ENCODE measurements at regions not wholly inside any gene's neighbourhood (a gene's known extent, or its start where the extent isn't known, plus 50 kb on each side); places are given as distances from the start of the nearest gene placed in this dataset.
"Not testable (repeated sequence)": the region's sequence is repeated elsewhere in the genome, so short reads cannot be mapped to it uniquely, and the experiment has no call there.

DNA sequence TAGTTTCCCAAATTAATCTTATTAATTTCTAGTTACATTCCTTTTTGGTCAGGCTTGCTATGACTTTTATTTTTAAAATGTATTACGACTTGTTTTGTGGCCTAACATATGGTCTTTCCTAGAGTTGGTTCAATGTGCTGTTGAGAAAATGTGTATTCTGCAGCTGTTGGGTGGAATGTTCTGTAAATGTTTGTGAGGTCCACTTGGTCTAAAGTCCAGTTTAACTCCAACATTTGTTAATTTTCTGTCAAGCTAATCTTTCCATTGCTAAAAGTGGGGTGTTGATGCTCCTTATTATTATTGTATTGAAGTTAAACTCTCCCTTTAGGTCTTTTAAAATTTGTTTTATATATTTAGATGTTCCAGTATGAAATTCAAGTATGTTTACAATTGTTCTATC, 1010.8 kb upstream of the EDIL3 start:
- H3K4me3 ChIP-seq (replicated peaks; ENCODE audit: low read depth, low read length): no peak overlapping the region
- no peak for DNase-seq (ENCODE audit: low read depth)
- TF ChIP-seq, protein P1, sequence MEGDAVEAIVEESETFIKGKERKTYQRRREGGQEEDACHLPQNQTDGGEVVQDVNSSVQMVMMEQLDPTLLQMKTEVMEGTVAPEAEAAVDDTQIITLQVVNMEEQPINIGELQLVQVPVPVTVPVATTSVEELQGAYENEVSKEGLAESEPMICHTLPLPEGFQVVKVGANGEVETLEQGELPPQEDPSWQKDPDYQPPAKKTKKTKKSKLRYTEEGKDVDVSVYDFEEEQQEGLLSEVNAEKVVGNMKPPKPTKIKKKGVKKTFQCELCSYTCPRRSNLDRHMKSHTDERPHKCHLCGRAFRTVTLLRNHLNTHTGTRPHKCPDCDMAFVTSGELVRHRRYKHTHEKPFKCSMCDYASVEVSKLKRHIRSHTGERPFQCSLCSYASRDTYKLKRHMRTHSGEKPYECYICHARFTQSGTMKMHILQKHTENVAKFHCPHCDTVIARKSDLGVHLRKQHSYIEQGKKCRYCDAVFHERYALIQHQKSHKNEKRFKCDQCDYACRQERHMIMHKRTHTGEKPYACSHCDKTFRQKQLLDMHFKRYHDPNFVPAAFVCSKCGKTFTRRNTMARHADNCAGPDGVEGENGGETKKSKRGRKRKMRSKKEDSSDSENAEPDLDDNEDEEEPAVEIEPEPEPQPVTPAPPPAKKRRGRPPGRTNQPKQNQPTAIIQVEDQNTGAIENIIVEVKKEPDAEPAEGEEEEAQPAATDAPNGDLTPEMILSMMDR (IDR thresholded peaks at IDR 0.05; ENCODE audit: low read length, missing control alignments): no peak

DNA sequence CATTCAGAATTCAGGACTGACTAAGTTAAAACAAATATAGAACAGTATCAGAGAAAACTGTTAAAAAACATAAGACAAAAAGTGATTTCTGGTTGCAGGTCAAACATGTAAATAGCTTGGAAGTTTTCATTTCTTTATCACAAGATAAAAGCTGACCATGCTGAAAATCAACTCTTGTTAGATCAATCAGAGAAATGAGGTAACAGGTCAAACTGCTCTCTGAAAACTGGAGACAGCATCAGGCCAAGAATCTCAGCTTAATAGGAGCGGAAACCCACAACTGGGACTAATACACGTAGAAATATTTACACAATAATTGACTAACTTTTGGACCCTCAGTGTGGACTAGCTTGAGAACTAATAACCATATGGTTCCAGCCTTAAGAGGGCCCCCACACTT, 1012.8 kb upstream of the EDIL3 start:
- TF ChIP-seq, protein P1 (IDR thresholded peaks at IDR 0.05; ENCODE audit: low read length, missing control alignments): no peak
- DNase-seq (ENCODE audit: low read depth): no peak

DNA sequence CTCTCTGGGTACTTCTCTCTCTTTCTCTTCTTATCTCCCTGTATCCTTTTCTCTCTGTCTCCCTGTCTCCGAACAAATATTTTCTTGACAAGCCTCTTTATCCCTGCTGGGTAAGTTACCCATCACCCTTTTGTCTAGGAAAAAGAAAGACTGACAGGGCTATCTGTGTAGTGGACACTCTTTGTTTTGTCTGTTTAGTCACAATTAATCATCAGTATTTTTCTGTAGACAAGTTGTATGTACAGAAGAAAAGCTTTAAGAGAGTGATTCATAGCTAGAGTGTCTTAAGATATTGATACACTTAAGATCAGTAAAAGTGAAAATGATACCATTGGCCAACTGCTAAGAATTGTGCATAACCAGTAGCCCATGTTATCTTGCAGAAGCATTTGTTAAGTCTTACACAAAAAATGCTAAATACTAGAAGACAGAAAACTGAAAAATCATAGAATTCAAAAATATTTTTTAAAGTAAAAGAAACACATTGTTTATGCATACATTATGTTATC, 1043.8 kb upstream of the EDIL3 start:
- TF ChIP-seq, protein P1 (IDR thresholded peaks at IDR 0.05; ENCODE audit: low read length, missing control alignments): no peak
- DNase-seq (ENCODE audit: low read depth): no peak
- no peak overlapping the region for H3K4me3 ChIP-seq (replicated peaks; ENCODE audit: low read depth, low read length)

More for the DNA sequence above, 1012.8 kb upstream of the EDIL3 start:
- no peak overlapping the region for H3K4me3 ChIP-seq (replicated peaks; ENCODE audit: low read depth, low read length)

DNA sequence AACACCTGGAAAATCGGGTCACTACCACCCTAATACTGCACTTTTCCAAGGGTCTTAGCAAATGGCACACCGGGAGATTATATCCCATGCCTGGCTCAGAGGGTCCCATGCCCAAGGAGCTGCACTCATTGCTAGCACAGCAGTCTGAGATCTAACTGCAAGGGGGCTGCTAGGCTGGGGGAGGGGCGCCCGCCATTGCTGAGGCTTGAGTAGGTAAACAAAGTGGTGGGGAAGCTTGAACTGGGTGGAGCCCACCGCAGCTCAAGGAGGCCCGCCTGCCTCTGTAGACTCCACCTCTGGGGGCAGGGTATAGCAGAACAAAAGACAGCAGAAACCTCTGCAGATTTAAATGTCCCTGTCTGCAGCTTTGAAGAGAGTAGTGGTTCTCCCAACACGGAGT, 1047.0 kb upstream of the EDIL3 start:
- H3K4me3 ChIP-seq (replicated peaks; ENCODE audit: low read depth, low read length); DNase-seq (ENCODE audit: low read depth): not testable (repeated sequence)

DNA sequence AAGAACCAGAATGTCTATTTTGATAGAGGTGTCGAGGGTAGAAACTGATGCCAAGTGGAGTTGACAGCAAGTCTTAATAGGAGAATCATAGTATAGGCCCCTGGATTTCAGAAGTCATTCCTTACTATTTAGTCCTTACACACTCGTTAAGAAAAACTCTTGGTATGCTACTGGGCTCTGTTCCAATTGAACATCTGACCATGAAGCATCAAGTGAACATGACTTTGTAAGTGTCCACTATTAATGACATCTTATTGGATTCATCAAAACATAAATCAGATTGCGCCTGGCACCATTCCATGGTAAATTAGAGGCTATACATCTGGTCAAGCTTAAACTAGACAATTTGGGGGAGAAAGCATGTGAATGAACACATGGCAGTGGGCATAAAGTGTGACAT, 1056.5 kb upstream of the EDIL3 start:
- H3K4me3 ChIP-seq (replicated peaks; ENCODE audit: low read depth, low read length): no peak overlapping the region
- TF ChIP-seq, protein P1 (IDR thresholded peaks at IDR 0.05; ENCODE audit: low read length, missing control alignments): no peak
- DNase-seq (ENCODE audit: low read depth): no peak

DNA sequence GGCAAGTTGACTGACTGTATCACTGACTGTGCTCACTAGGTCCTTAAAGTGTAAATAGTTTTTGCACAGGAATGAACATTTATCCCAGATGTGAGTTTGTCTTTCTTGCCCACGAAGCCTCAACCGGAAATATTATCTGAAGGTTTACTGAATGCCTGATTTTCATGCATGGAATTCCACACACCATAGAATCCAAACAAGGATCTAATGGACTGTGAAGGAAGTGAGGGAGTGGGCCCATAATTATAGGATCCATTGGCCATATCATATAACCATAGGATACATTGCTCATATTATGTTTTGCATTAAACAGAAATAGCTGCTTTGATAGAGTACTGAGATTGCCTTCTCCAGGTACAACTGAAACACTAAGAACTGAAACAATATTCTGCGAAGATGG, 1057.2 kb upstream of the EDIL3 start:
- H3K4me3 ChIP-seq (replicated peaks; ENCODE audit: low read depth, low read length): no peak overlapping the region
- no peak for DNase-seq (ENCODE audit: low read depth)
- TF ChIP-seq, protein P1 (IDR thresholded peaks at IDR 0.05; ENCODE audit: low read length, missing control alignments): no peak

DNA sequence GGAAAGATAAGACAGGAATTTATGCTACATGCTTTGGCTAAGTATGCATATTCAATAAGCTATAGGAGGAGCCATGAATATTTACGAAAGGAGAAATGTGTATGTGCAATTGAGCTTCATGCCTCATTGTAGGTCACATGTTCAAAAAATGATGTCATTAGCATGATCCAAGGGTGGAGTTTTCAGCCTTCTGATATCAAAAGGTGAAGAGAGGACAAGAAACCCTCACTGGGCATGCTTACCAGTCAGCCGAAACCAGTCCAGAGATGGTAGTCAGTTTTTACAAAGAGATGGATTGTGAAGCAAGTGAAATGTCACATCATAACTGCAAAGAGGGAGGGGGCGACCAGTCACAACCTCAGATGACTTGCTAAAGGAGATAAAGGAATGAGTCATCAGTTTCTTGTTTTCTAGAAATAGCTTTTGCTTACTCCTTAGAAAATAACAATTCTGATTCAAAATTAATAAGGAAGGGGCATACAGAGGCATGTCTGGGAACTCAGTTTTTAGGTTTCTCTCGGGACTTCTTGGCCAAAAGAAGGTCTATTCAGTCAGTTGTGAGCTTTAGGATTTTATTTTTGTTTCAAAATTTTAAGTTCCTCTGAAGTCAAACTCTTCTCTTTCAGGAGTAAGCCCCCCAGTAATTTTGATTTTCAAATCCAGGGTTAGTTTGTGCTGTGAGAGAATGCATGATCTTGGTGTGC, 1067.8 kb upstream of the EDIL3 start:
- no peak for DNase-seq (ENCODE audit: low read depth)
- TF ChIP-seq, protein P1 (IDR thresholded peaks at IDR 0.05; ENCODE audit: low read length, missing control alignments): no peak
- H3K4me3 ChIP-seq (replicated peaks; ENCODE audit: low read depth, low read length): no peak overlapping the region
